Caco-2 (cell line): ENCODE measurements at regions not wholly inside any gene's neighbourhood (a gene's known extent, or its start where the extent isn't known, plus 50 kb on each side); places are given as distances from the start of the nearest gene placed in this dataset.

Experiments used
- BruUV-seq: library from RNA; stranded (reverse); fragments of 400-500 nt; replicated peaks from 2 replicates; lab custom pipeline; 2021; lab: Mats Ljungman, UMichigan
- CTCF ChIA-PET: fragments of 300-600 bp; sonication (Branson Sonifier 250); formaldehyde crosslinking; loops from one replicate; lab custom pipeline; 2022; ENCODE audit warnings: antibody characterized with exemption; lab: Charles Lee
- POLR2A ChIA-PET: fragments of 300-600 bp; sonication (Branson Sonifier 250); formaldehyde crosslinking; loops from one replicate; lab custom pipeline; 2022; ENCODE audit warnings: antibody characterized with exemption; lab: Charles Lee
- DNase-seq, 2 experiments: peaks; one replicate each; pipeline versions ENCODE4 v3.0.0 to v3.0.0-alpha.2; 2020 to 2022
- H3K27me3 ChIP-seq: replicated peaks from 2 replicates; pipeline ENCODE4 v1.6.0; 2011; ENCODE audit warnings: low read length; ENCODE audit not compliant: control insufficient read depth, insufficient read depth
- H3K36me3 ChIP-seq: 2 replicates; pipeline ENCODE4 v1.5.1; 2011; ENCODE audit warnings: low read length; ENCODE audit not compliant: control insufficient read depth, insufficient read depth
- H3K4me1 ChIP-seq: fragments of 250-450 bp; sonication (Bioruptor Pico); 2 replicates; pipeline ENCODE4 v1.5.1; 2020; ENCODE audit warnings: mild to moderate bottlenecking
- H3K4me3 ChIP-seq: 2 replicates; pipeline ENCODE4 v1.5.1; 2011; ENCODE audit warnings: low read depth, mild to moderate bottlenecking, control low read depth, low read length
- H3K9me3 ChIP-seq: fragments of 250-450 bp; sonication (Bioruptor Pico); 2 replicates; pipeline ENCODE4 v1.5.1; 2020; ENCODE audit warnings: mild to moderate bottlenecking, moderate library complexity
- H3K27ac Mint-ChIP-seq: one replicate; pipeline ENCODE4 v1.8.0; 2022; ENCODE audit warnings: mixed read lengths; ENCODE audit not compliant: unreplicated experiment
- H3K27me3 Mint-ChIP-seq: one replicate; pipeline ENCODE4 v1.8.0; 2022; ENCODE audit warnings: mixed read lengths; ENCODE audit not compliant: insufficient read depth, unreplicated experiment
- H3K36me3 Mint-ChIP-seq: one replicate; pipeline ENCODE4 v1.8.0; 2022; ENCODE audit warnings: mild to moderate bottlenecking, mixed read lengths; ENCODE audit not compliant: insufficient read depth, unreplicated experiment
- H3K4me1 Mint-ChIP-seq: one replicate; pipeline ENCODE4 v1.8.0; 2022; ENCODE audit warnings: low read depth, mixed read lengths; ENCODE audit not compliant: unreplicated experiment
- H3K4me3 Mint-ChIP-seq: one replicate; pipeline ENCODE4 v1.8.0; 2022; ENCODE audit warnings: mild to moderate bottlenecking, moderate library complexity, mixed read lengths; ENCODE audit not compliant: unreplicated experiment
- H3K9me3 Mint-ChIP-seq: one replicate; pipeline ENCODE4 v1.8.0; 2022; ENCODE audit warnings: mixed read lengths; ENCODE audit not compliant: unreplicated experiment
- intact Hi-C: fragments of 100-400 bp; cut with micrococcal nuclease; formaldehyde crosslinking; loops from one replicate; pipeline ENCODE4 v1.10.0; 2022; ENCODE audit not compliant: unreplicated experiment
- TF ChIP-seq, protein P1 (sequence below), 2 experiments: fragments of 200-600 bp in 1 of 2; IDR thresholded peaks; 1 replicate in 1 of 2; 2 replicates in 1 of 2; pipeline versions ENCODE4 v1.5.1 to v1.8.0; 2011 to 2022; ENCODE audit warnings: antibody characterized with exemption in 1 of 2, control low read depth in 1 of 2, inconsistent platforms in 1 of 2, low read depth in 1 of 2, low read length in 1 of 2, mild to moderate bottlenecking in 1 of 2, moderate library complexity in 1 of 2; ENCODE audit not compliant: insufficient read depth in 1 of 2, severe bottlenecking in 1 of 2, unreplicated experiment in 1 of 2

DNA sequence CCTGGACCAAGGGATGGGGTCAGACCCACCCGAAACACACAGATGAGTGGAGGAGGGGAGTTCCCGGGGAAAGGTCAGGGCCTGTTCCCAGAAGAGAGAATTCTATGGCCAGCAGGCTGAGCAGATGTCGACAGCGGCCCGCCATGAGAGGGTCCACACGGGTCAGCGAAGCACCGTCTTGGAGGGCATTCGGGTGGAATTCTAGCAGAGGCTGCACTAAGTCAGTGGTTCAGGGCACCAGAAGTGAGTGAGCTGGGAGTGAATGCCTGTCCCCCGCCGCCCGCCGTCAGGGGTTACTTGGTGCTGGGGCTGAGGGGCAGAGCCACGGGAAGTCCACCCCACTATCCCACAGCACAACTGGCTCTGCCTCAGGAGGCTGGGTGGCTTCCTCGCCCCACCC is 96.2 kb upstream of the VSTM2B start:
- no peaks in the 10 kb centered on the region for H3K27me3 Mint-ChIP-seq
- H3K4me3 Mint-ChIP-seq = no peak overlapping the region
- intact Hi-C loops = no loop called here
- ChIA-PET CTCF (no interaction called here), POLR2A (no interaction called here)
- H3K4me1 Mint-ChIP-seq = no peaks in the 10 kb centered on the region
- TF ChIP-seq, protein P1, sequence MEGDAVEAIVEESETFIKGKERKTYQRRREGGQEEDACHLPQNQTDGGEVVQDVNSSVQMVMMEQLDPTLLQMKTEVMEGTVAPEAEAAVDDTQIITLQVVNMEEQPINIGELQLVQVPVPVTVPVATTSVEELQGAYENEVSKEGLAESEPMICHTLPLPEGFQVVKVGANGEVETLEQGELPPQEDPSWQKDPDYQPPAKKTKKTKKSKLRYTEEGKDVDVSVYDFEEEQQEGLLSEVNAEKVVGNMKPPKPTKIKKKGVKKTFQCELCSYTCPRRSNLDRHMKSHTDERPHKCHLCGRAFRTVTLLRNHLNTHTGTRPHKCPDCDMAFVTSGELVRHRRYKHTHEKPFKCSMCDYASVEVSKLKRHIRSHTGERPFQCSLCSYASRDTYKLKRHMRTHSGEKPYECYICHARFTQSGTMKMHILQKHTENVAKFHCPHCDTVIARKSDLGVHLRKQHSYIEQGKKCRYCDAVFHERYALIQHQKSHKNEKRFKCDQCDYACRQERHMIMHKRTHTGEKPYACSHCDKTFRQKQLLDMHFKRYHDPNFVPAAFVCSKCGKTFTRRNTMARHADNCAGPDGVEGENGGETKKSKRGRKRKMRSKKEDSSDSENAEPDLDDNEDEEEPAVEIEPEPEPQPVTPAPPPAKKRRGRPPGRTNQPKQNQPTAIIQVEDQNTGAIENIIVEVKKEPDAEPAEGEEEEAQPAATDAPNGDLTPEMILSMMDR (IDR thresholded peaks at IDR 0.05; ENCODE audit: insufficient read depth in 1 of 2, low read depth in 1 of 2, low read length in 1 of 2, severe bottlenecking in 1 of 2, unreplicated experiment in 1 of 2) = no peak
- Histone ChIP-seq H3K9me3 (peaks cover 7% of the 10 kb centered on the region; the same call in 1 of the 2 replicates), H3K27me3 (no peaks in the 10 kb centered on the region), H3K4me1 (no peaks in the 10 kb centered on the region), H3K4me3 (no peak overlapping the region), H3K36me3 (no peaks in the 10 kb centered on the region)
- BruUV-seq = no TSS peak
- peaks cover 4% of the 10 kb centered on the region for H3K36me3 Mint-ChIP-seq
- no peak overlapping the region for H3K27ac Mint-ChIP-seq
- no peak for DNase-seq
- peaks cover 23% of the 10 kb centered on the region for H3K9me3 Mint-ChIP-seq

GRCh38 chr19:29431332-29431731 is 94.5 kb upstream of the VSTM2B start:
- Mint-ChIP-seq H3K4me3 (no peak overlapping the region), H3K36me3 (peaks cover 4% of the 10 kb centered on the region), H3K27ac (no peak overlapping the region), H3K4me1 (no peaks in the 10 kb centered on the region), H3K9me3 (peaks cover 36% of the 10 kb centered on the region), H3K27me3 (no peaks in the 10 kb centered on the region)
- no peak for DNase-seq
- H3K36me3 ChIP-seq = no peaks in the 10 kb centered on the region
- H3K4me1 ChIP-seq = no peaks in the 10 kb centered on the region
- no peak overlapping the region for H3K4me3 ChIP-seq
- no peaks in the 10 kb centered on the region for H3K27me3 ChIP-seq
- CTCF ChIA-PET = no interaction called here
- BruUV-seq = no TSS peak
- peaks cover 7% of the 10 kb centered on the region; the same call in 1 of the 2 replicates for H3K9me3 ChIP-seq
- TF ChIP-seq, protein P1 (IDR thresholded peaks at IDR 0.05; ENCODE audit: insufficient read depth in 1 of 2, low read depth in 1 of 2, low read length in 1 of 2, severe bottlenecking in 1 of 2, unreplicated experiment in 1 of 2) = no peak
- intact Hi-C loops = no loop called here
- POLR2A ChIA-PET = no interaction called here

DNA sequence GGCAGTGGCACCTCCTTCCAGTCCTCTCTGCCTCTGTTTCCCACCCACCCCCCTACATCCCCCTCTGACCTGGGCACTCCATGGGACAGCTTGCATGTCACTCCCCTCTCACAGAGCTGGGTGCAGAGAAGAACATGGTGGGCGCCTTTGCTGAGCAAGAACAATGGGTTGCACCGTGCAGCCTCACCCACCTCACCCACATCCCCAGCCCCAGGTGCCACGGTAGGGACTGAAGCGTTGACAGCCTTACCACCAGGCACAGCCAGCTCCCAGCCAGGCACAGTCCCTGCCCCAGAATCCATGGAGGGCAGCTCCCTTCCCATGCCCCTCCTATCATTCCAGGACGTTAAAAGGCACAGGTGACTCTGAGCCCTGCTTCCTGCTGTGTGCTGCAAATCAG is 93.1 kb upstream of the VSTM2B start:
- Mint-ChIP-seq H3K27me3 (no peaks in the 10 kb centered on the region), H3K9me3 (peaks cover 30% of the 10 kb centered on the region), H3K27ac (no peak overlapping the region), H3K4me3 (no peak overlapping the region), H3K4me1 (no peaks in the 10 kb centered on the region), H3K36me3 (peaks cover 4% of the 10 kb centered on the region)
- H3K9me3 ChIP-seq = no peaks in the 10 kb centered on the region
- TF ChIP-seq, protein P1 (IDR thresholded peaks at IDR 0.05; ENCODE audit: insufficient read depth in 1 of 2, low read depth in 1 of 2, low read length in 1 of 2, severe bottlenecking in 1 of 2, unreplicated experiment in 1 of 2) = no peak
- ChIA-PET CTCF (no interaction called here), POLR2A (no interaction called here)
- BruUV-seq = no TSS peak
- no peaks in the 10 kb centered on the region for H3K27me3 ChIP-seq
- H3K4me3 ChIP-seq = no peak overlapping the region
- DNase-seq = no peak
- no peaks in the 10 kb centered on the region for H3K36me3 ChIP-seq
- intact Hi-C loops = no loop called here
- no peaks in the 10 kb centered on the region for H3K4me1 ChIP-seq
